Tibial nerve (tissue), 3 donors: ENCODE measurements at regions not wholly inside any gene's neighbourhood (a gene's known extent, or its start where the extent isn't known, plus 50 kb on each side); places are given as distances from the start of the nearest gene placed in this dataset.

Experiments
- CTCF ChIP-seq, 5 experiments: fragments of 200-600 bp in 3 of 5; fragments of 450-650 bp in 2 of 5; sonication (generic) in 3 of 5; IDR thresholded peaks; one replicate each; pipeline ENCODE4 v1.5.1; 2016 to 2019; ENCODE audit warnings: antibody characterized with exemption in 5 of 5, mild to moderate bottlenecking in 3 of 5, moderate library complexity in 2 of 5
- POLR2A ChIP-seq, 2 donors: fragments of 450-650 bp; IDR thresholded peaks; one replicate each; pipeline ENCODE4 v1.6.1; 2017; ENCODE audit warnings: antibody characterized with exemption in 2 of 2, mild to moderate bottlenecking in 2 of 2, moderate library complexity in 2 of 2

- no peak for TF ChIP-seq CTCF (IDR thresholded peaks at IDR 0.05)
- TF ChIP-seq POLR2A (IDR thresholded peaks at IDR 0.05), result no peak
Observed at GRCh38 chr1:98201666-98202081, 280.8 kb upstream of the DPYD start.
